Bronchial epithelial cell (primary cell): ENCODE measurements at regions not wholly inside any gene's neighbourhood (a gene's known extent, or its start where the extent isn't known, plus 50 kb on each side); places are given as distances from the start of the nearest gene placed in this dataset.
A peak's percentile ranks its signal among the peaks of the same experiment; 100 is the strongest.

ENCODE experiments used
- DNase-seq: peaks from one replicate; pipeline ENCODE4 v3.0.0-alpha.2; 2010; ENCODE audit warnings: low read depth
- FAIRE-seq: peaks from 2 replicates; lab custom pipeline; 2011; peaks lifted over from hg19 to GRCh38; lab: Jason Lieb, UNC
- H3K27me3 ChIP-seq: 2 replicates; pipeline ENCODE4 v1.5.1; 2011; ENCODE audit warnings: low read length; ENCODE audit not compliant: control insufficient read depth, insufficient read depth
- H3K36me3 ChIP-seq: 2 replicates; pipeline ENCODE4 v1.5.1; 2011; ENCODE audit warnings: low read length; ENCODE audit not compliant: control insufficient read depth, insufficient read depth
- H3K4me3 ChIP-seq: 2 replicates; pipeline ENCODE4 v1.5.1; 2011; ENCODE audit warnings: mild to moderate bottlenecking, low read depth, low read length, control low read depth
- CTCF ChIP-seq: IDR thresholded peaks from 2 replicates; pipeline ENCODE4 v1.5.1; 2011; ENCODE audit warnings: mild to moderate bottlenecking, moderate library complexity, low read length, control low read depth, inconsistent platforms; ENCODE audit not compliant: insufficient read depth, severe bottlenecking

- DNase-seq: no peak
- no peak for FAIRE-seq
- Histone ChIP-seq H3K27me3 (no peaks in the 10 kb centered on the region), H3K4me3 (no peak overlapping the region), H3K36me3 (no peaks in the 10 kb centered on the region)
- TF ChIP-seq CTCF: no peak
Observed at GRCh38 chr1:106698660-106699059, 357.8 kb upstream of the PRMT6 start.

- DNase-seq (peak; percentile 17), FAIRE-seq (no peak)
- Histone ChIP-seq H3K27me3 (no peaks in the 10 kb centered on the region), H3K4me3 (no peak overlapping the region), H3K36me3 (no peaks in the 10 kb centered on the region)
- no peak for TF ChIP-seq CTCF
Observed at GRCh38 chr1:106699433-106699832, 357.0 kb upstream of the PRMT6 start.

GRCh38 chr1:106700211-106700610, 356.3 kb upstream of the PRMT6 start:
- FAIRE-seq: no peak
- TF ChIP-seq CTCF: no peak
- no peaks in the 10 kb centered on the region for H3K27me3 ChIP-seq
- peak; percentile 65 for DNase-seq
- no peak overlapping the region for H3K4me3 ChIP-seq
- no peaks in the 10 kb centered on the region for H3K36me3 ChIP-seq

- TF ChIP-seq CTCF: no peak
- Histone ChIP-seq H3K4me3 (no peak overlapping the region), H3K36me3 (no peaks in the 10 kb centered on the region), H3K27me3 (no peaks in the 10 kb centered on the region)
- no peak for DNase-seq
- no peak for FAIRE-seq
Observed at GRCh38 chr1:106705971-106706370, 350.5 kb upstream of the PRMT6 start.

GRCh38 chr1:106717591-106717990, 338.9 kb upstream of the PRMT6 start:
- Histone ChIP-seq H3K27me3 (no peaks in the 10 kb centered on the region), H3K36me3 (no peaks in the 10 kb centered on the region), H3K4me3 (no peak overlapping the region)
- FAIRE-seq (no peak), DNase-seq (no peak)
- TF ChIP-seq CTCF: no peak

GRCh38 chr1:106721790-106722189, 334.7 kb upstream of the PRMT6 start:
- FAIRE-seq (no peak), DNase-seq (no peak)
- no peak for TF ChIP-seq CTCF
- no peaks in the 10 kb centered on the region for H3K27me3 ChIP-seq
- H3K36me3 ChIP-seq: no peaks in the 10 kb centered on the region
- no peak overlapping the region for H3K4me3 ChIP-seq
